Medulla oblongata (tissue), 1 donor: ENCODE measurements at regions not wholly inside any gene's neighbourhood (a gene's known extent, or its start where the extent isn't known, plus 50 kb on each side); places are given as distances from the start of the nearest gene placed in this dataset.

Experiments
- DNase-seq: peaks from one replicate; pipeline ENCODE4 v3.0.0-alpha.2; 2015; ENCODE audit errors: extremely low spot score

DNA sequence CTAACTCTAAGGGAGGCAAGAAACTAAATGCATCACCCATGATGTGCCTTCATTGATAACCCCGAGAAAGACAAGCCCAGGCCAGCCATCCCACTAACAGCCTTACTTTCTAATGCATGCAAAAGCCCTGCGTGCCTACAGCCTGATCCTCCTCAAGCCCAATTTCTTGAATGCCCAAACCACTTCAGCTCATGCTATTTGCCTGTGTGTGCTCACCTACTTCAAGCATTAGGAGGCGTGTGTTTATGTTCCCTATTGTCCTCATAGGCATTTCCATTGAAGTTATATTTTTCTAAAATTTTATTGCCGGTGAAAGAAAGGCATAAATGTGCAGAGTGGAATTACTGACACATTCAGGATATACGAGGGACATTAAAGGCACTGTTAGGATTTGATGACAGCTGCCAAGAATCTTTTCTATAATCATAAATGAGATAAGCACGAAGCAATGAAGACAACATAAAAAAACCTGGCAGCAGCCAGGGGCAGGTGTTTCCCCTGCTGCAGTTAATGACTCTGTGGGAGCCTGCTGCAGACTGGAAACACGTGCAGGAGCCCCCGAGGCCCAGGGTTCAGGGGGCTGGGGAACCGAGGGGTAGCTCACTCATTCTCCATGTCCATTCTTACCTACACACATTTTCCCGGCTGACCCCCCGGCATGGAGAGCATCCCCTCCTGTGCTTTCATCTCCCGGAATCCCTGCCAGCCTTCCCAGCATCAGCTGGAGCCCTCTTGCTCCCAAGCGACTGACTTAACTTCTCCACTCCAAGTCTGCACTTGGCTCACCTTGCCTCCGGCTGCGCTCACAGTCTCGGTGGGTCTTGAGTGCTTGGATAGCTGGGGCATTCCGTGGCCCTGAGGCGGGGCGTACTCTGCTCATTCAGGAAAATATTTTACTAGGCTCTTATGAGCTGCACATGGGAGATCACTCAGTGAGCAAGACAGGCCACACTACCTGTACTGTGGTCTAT, 292.3 kb upstream of the SIX2 start:
- DNase-seq: no peak

DNA sequence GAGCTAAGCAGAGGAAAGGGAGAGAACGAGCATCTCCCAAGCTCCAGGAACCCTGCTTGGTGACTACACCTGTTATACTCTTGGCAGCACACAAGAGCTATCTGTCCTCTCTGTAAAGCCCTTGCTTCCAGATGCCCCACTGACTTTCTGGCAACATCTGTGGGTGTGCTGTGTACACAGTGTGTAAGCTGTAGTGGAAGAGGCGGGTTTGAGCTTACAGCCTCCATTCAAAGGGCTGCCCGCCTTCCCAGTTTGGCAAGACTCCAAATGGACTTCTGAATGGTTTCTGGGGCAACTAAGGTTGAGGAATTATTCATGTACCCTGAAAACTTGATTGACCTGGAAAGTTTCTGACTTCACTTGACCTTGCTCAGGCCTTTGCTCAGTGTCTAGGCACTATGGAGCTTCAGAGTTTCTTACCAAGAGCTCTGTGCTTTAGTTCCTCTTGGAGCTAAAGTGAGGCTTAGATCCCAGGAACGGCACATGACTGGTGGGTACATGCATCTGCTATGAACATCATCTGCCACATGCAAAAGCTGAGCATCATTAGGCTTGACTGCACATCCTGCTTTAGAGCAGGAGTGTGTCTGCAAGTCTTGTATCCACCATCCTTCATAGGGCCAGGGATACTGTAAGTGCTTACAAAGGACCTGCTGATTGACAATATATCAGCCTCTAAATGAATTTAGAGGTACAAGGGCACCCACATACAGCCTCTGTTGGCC, 290.9 kb upstream of the SIX2 start:
- DNase-seq: peak; percentile 10

DNA sequence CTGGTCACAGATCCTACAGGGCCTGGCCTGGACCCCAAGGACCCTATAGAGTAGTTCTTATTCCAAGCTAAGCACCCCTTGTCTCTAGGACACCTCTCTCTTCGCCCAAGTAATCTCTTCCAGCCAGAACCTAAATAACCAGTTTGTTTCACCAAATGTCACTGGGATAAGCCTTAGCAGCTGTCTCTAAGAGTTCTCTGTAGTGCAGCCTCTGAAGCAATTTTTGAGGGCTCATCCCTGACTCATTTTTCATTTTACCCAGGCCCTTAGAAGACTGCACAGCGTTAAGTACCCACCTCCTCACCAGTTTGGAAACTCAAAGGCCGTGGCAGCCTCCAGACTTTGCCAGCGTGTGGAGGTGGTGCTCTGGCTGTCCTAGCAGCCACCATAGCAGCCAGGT, 290.1 kb upstream of the SIX2 start:
- no peak for DNase-seq

DNA sequence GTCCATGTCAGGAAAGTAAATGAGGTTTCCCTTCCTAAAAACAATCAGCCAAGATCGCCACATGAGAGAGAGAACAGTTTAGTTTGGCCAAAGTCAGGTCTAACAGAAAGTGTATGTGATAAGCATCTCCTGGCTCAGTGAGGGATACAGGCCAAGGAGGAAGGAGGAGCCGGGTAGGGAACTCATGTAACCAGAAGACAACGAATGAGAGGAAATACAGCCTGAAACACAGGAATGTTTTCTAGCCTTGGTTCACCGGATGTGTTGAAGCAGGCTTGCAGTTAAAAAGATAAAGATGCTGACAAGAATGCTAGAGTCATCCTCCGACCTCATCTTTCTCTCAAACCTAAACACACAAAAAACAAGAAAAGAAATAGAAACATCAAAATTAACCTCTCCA, 283.9 kb upstream of the SIX2 start:
- DNase-seq: no peak

DNA sequence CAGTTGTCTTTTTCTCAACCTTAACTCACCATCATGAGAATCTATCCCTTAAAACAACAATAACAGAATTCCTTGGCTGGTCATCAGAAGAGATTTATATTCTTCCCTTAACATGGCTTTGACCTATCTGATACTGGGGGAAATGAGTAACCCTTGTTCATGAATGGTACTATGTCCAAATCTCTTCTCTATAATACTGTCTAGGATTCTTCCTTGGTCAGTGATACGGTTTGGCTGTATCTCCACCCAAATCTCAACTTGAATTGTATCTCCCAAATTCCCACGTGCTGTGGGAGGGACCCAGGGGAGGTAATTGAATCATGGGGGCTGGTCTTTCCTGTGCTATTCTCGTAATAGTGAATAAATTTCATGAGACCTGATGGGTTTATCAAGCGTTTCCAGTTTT, 282.0 kb upstream of the SIX2 start:
- DNase-seq: no peak

DNA sequence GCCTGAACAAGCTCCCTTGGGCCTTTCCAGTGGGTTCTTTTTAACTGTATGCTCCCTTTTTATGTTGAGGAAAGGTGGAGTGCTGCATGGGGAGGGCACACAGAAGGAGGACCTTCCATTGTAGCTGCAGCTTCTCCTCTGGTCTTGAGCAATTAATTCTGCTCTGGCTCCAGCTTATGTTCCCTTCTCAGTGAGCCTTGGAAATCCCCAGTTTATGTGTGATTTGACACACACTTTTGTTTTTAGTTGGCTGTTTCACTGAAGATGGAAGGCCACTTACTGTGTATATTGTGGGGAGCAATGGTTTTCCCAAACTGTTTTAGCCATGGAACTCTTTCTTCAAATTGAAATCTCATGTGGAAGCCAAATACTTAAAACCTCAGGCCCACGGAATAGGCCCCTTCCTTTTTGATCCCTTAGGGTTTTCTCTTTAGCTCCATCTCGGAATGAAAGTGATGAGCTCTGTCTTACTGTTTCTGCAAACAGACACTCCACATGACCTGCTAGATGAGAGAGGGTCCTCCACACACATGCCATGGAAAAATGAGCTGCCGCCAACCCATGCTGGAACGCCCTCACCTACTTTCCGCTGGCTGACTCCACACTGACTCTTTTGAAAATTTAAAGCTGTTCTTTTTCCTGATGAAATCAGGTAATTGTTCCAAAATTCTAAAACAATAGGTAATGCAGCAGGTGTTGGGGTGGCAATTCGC, 280.9 kb upstream of the SIX2 start:
- DNase-seq: no peak

DNA sequence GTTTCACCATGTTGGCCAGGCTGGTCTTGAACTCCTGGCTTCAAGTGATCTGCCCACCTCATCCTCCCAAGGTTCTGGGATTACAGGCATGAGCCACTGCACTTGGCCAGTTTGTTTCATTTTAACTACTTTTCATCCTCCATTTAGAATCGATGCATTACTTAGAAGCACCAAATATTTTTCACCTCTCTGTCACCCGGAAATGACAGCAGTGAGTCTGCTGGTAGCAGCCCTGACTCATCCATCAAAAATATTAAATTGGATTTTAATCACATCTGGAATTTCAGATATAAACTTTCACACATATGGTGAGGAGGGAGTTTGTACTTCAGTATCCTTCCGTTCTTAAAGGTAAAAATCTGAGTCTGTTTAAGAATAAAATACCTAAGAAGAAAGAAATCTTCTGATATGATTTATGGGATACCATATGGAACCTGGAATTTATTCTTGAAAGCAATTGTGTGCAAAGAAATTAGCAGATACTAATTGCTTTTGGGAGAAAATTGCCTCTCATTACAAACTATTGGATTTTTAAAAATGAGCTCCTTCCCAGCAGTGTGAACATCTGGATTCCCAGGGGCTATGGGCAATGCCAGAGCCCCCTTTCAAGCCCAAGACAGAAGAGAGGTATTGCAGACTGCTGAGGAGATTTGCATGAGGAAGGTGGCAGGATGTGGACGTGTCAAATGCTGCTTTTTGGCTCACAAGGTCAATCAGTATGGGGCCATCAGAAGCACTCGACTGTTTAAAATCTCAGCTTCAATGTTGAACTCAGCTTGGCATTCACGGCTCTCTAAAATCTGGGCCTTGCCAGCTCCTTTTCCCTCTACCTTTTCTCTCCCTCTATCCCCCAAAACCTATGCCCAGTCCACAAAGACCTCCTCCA, 279.5 kb upstream of the SIX2 start:
- DNase-seq: no peak

DNA sequence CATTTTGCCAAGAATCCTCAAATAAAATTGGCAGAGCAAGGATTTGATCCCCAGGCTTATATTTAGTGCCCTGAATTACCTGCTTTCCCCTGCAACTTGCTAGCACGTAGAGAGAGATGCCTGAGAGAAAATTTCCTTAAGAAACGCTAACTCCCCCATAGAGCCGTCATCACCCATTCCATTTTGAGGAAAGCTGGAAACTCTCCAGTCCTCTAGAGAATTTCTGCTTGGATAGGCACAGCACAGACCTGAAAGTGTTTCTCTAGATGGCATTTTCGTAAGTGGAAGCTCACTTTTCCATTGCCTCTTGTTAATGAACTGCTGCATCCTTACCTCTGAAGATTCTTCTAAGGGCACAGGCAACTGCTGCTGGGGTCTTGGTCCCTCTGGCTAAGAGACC, 277.8 kb upstream of the SIX2 start:
- DNase-seq: no peak

DNA sequence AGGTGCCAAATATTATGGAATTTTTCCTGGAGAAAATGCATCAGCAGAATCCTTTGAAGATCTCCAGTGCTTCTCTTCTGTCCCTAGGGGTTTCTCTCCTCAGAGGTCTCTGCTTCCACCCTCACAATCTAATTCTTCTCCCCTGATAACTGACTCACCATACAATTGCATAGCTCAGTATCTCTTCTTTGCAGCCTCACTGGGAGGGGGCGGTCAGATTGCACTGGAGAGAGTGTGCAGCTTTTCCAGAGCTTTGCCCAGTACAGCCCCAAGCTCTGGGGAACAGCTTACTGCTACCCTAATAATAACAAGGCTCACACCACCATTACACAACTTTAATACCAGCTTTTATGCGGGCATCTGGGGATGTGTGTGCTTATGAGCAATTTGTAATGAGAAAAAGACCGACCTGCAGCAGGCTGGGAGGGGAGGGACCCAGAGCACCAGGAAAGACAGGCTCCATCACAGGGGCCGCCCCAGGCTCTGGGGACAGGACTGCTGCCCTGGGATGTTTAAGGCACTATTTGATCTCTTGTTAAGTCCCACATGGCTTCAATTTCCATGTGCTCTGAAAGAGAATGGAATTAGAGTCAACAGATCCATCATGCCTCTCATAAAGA, 276.6 kb upstream of the SIX2 start:
- DNase-seq: no peak

DNA sequence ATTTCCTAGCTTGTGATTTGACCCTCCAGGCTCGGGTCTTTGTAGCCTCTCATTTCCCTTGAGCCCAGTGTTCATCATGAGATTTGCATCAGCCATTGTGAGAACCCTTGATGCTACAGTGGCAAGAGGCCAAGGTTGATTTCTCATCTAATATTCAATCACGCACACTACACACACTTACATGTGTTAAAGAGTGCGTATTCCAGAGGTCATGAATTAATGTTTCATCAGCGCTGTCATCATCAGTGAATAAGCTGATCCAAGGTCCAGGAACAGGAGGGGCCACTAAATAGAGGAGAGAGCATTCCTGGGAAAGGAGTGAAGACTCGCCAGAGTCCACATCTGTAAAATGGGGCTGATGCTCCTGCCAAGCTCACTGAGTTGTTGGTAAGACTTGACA, 276.1 kb upstream of the SIX2 start:
- DNase-seq: no peak

DNA sequence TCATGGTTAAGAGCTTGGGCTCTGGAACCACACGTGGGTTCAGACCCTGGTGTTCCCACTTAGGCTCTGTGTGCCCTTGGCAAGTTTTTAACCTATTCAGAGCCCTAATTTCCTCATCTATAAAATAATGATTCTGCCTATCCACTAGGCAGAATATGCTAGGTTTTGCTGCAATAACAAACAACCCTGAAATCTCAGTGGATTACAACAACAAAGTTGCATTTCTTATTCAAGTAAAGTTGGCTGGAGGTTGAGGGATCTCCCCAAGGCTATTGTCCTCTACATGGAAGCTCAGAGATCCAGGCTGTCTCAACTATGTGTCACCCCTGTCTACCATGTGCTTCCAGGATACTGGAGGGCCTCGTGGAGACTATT, 275.4 kb upstream of the SIX2 start:
- no peak for DNase-seq

DNA sequence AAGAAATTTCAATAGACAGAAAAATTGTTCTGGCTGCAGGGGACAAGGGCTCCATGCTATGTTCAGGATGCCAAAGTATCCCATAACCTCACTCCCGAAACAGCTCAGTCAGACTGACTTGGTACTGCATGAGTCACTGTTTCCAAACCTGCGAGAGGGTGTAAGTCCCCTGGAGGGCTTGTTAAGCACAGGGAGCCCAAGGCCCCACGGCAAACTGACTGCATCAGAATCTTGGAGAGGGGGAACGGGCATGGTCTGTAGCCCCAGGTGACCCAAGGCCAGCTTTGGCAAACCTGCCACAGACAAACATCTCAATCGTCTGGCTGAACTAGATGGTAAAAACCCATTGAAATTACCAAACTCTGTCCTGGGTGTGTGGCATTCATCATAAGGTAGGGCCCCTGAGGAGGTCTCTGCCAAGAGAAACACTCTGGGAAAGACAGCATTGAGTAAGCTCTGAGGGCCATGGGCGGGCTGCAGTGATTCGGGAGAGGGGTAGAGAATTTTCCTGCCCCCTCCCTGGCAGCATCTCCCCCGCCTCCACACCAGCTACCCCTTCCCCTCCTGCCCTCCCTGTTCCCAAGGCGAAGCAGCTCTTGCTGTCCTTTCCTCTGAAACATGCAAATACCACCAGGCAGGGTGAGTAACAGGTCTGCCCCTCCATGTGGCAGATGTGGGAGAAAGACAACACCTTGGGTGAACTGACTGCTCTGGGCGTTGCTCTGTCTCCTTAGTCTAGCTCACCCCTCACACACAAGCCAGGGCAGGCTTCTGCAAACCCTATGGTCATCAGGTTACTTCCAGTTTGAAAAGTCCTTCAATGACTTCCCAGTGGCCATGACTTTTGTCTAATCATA, 274.7 kb upstream of the SIX2 start:
- no peak for DNase-seq

DNA sequence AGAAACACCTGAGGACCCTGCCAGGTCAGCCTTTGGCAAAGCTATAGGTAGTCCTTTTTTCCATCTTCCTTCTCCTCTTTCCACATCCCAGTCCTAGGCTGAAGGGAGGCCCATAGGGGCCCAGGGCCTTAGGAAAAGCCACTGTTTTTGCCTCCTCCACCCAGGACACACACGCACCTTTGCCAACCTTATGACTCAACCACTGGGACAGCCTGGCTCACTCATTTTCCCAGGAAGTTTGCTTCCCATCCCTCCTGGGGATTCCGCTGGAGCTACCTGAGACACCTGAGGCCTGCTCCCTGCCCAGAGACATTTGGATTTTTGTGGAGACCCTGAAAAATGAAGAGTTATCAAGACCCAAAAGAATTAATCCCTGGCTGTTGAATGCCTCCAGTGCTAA, 273.4 kb upstream of the SIX2 start:
- no peak for DNase-seq

DNA sequence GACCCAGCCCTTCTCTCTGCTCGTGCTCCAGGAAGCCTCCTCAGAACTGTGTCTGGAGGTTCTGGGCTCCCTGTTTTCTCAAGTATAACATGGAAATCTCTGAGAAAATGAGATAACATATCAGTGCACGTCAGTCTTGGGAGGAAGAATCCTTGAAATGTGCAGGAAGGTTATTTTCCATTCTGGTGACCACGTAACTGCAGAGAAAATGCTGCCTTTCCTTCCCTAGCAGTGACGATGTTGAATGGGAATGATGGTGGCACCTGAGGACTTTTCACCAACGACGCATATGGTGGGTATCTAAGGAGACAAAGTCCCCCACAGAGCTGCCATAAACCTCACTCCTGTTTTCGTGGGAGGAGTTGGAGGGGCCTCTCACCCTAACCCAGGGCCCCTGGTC, 272.1 kb upstream of the SIX2 start:
- DNase-seq: no peak

DNA sequence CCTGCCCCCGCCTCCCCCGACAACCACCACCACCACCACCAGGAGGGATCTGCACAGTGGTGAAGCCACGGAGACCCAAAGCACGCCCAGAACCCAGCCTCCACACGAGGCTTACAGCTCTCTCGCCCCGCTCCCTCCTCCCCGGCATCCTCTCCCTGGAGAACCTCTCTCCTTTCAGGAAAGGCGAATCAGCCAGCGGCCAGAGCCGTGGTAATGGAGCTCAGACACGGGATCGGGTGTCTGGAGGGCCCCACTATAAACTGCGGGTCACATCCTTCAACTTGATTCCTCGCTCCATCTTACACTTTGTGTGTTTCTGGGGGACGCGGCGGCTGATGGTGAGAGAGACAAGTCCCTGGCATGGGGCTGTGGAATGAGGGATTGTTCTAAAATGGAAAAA, 271.5 kb upstream of the SIX2 start:
- no peak for DNase-seq

DNA sequence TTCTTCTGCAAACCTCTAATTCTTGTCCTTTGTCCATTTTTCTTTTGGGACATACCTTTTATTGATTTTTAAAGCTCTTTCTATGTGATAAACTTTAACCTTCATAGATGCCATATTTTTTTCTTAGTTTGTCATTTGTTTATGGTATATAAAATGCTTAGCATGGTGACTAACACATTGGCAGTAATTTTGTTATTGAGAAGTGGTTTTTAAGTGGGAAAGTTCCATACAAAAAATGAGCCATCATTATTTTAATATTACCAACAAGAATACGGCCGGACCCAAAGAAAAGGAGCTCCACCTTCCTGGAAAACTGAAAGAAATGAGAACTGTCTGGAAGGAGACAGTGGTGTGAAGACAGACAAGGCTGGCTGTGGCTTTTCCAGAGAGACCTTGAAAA, 270.1 kb upstream of the SIX2 start:
- no peak for DNase-seq

DNA sequence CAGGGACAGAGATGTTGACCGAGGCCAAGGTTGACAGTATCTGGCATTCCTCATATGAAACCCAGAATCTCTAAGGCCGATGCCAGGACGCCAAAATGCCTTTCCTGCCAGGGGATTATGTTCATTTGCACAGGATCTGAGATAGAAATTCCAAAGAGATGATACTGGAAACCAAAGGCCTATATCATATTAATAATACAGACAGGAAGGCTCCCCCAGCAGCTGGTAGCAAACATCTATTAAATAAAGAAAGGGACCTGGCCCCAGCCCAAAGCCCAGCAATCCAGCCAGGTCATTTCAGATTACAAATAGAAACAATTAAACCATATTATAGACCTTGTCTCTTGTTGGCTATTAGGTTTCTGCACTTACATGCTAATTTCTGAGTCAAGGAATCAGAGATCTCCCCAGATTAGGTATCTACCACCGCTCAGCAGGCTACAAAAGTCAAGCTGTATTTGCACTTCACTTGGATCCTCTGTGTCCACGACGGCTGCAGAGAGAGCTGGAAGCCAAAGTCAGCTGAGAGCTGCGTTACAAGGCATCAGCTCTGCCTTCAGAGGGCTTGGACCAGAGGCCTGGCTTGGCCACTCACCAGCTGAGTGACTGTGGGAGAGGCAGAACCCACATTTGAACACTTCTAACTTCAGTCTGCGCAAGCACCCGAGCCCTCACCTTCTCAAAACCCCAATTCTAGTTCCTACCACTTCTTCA, 269.3 kb upstream of the SIX2 start:
- DNase-seq: no peak

DNA sequence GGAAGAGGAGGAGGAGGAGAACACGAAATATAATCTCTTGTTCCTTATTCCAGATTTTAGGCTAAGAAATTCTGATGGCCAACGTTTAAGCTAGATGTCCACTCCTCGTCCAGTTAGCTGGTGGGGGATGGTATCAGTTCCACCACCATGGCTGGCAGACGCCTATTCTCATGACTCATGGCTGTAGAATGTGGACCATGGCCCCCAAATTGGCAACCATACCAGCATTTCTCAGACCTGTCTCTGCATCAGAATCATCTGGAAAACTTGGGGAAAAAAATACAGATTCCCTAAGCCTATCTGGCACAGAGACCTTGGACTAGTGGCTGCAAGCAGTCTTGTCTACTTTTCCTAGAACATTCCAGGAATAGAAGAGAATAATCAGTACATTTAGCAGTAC, 267.7 kb upstream of the SIX2 start:
- no peak for DNase-seq

DNA sequence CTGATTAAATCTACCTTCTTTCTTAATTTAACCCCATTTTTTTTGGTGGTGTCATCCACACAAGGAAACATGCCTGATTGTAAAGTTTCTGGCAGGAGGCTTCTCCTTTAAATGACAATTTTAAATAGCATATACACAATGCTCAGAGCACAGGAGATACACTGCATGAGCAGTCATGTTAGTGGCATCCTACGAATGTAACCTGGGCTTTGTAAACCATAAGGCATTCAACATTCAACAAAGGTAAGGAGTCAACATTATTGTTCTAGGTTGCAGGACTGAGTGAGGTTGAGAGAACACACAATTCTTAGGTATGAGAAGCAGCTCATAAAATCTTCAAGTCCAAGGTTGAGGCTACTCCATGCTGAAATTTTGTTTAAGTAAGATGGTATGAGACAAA, 266.6 kb upstream of the SIX2 start:
- no peak for DNase-seq
